H9 (cell line): ENCODE measurements at regions not wholly inside any gene's neighbourhood (a gene's known extent, or its start where the extent isn't known, plus 50 kb on each side); places are given as distances from the start of the nearest gene placed in this dataset.

ENCODE experiments used
- DNase-seq: peaks from one replicate; pipeline ENCODE4 v3.0.0-alpha.2; 2017
- H2AFZ ChIP-seq: one replicate; pipeline ENCODE4 v1.6.1; 2013; ENCODE audit warnings: mild to moderate bottlenecking, low read length, control low read depth, moderate library complexity
- H2AK5ac ChIP-seq: 2 replicates; pipeline ENCODE4 v1.6.1; 2013; ENCODE audit warnings: low read length, control low read depth, mixed read lengths; ENCODE audit not compliant: insufficient read length
- H2BK120ac ChIP-seq: one replicate; pipeline ENCODE4 v1.6.1; 2013; ENCODE audit warnings: low read depth, mild to moderate bottlenecking, low read length, control low read depth, inconsistent platforms; ENCODE audit not compliant: poor library complexity, severe bottlenecking
- H2BK12ac ChIP-seq: 2 replicates; pipeline ENCODE4 v1.6.1; 2013; ENCODE audit warnings: low read length, control low read depth, mixed read lengths, low read depth; ENCODE audit not compliant: insufficient read length
- H2BK15ac ChIP-seq: 2 replicates; pipeline ENCODE4 v1.6.1; 2013; ENCODE audit warnings: low read depth, low read length, control low read depth
- H2BK20ac ChIP-seq: one replicate; pipeline ENCODE4 v1.6.1; 2013; ENCODE audit warnings: low read depth, mild to moderate bottlenecking, low read length, control low read depth, inconsistent platforms; ENCODE audit not compliant: poor library complexity, severe bottlenecking
- H2BK5ac ChIP-seq: 2 replicates; pipeline ENCODE4 v1.6.1; 2013; ENCODE audit warnings: low read length, control low read depth, mixed read lengths; ENCODE audit not compliant: insufficient read length
- H3K14ac ChIP-seq: 2 replicates; pipeline ENCODE4 v1.6.1; 2013; ENCODE audit warnings: low read length, control low read depth; ENCODE audit not compliant: insufficient read depth
- H3K18ac ChIP-seq: 2 replicates; pipeline ENCODE4 v1.6.1; 2013; ENCODE audit warnings: low read depth, mild to moderate bottlenecking, mixed read lengths, low read length, control low read depth; ENCODE audit not compliant: insufficient read length
- H3K23ac ChIP-seq: 2 replicates; pipeline ENCODE4 v1.6.1; 2013; ENCODE audit warnings: low read length, control low read depth, mixed read lengths, low read depth; ENCODE audit not compliant: insufficient read length
- H3K23me2 ChIP-seq: 2 replicates; pipeline ENCODE4 v1.6.1; 2013; ENCODE audit warnings: low read depth, mild to moderate bottlenecking, mixed read lengths, low read length, control low read depth; ENCODE audit not compliant: insufficient read length, poor library complexity, severe bottlenecking
- H3K27ac ChIP-seq: 2 replicates; pipeline ENCODE4 v1.5.1; 2013; ENCODE audit warnings: low read length, control low read depth, mixed read lengths, low read depth; ENCODE audit not compliant: insufficient read length
- H3K27me3 ChIP-seq: 2 replicates; pipeline ENCODE4 v1.6.1; 2013; ENCODE audit warnings: low read length, control low read depth, inconsistent platforms; ENCODE audit not compliant: insufficient read depth
- H3K4ac ChIP-seq: 2 replicates; pipeline ENCODE4 v1.6.1; 2013; ENCODE audit warnings: low read depth, mild to moderate bottlenecking, control low read depth, inconsistent platforms, low read length, moderate library complexity
- H3K4me1 ChIP-seq: 2 replicates; pipeline ENCODE4 v1.6.1; 2013; ENCODE audit warnings: low read length, control low read depth, inconsistent platforms; ENCODE audit not compliant: insufficient read depth
- H3K4me2 ChIP-seq: 2 replicates; pipeline ENCODE4 v1.6.1; 2013; ENCODE audit warnings: low read length, control low read depth, mixed read lengths; ENCODE audit not compliant: insufficient read length, insufficient read depth
- H3K56ac ChIP-seq: 2 replicates; pipeline ENCODE4 v1.6.1; 2013; ENCODE audit warnings: low read depth, mild to moderate bottlenecking, mixed read lengths, low read length, control low read depth; ENCODE audit not compliant: insufficient read length
- H3K79me1 ChIP-seq: 2 replicates; pipeline ENCODE4 v1.6.1; 2013; ENCODE audit warnings: low read depth, mild to moderate bottlenecking, moderate library complexity, low read length, control low read depth, inconsistent platforms; ENCODE audit not compliant: insufficient read depth, poor library complexity, severe bottlenecking
- H3K79me2 ChIP-seq: 2 replicates; pipeline ENCODE4 v1.6.1; 2013; ENCODE audit warnings: low read length, control low read depth, inconsistent platforms; ENCODE audit not compliant: insufficient read depth
- H3K9ac ChIP-seq: 2 replicates; pipeline ENCODE4 v1.6.1; 2013; ENCODE audit warnings: low read length, control low read depth, mixed read lengths; ENCODE audit not compliant: insufficient read length; ENCODE audit errors: extremely low read depth
- H3K9me3 ChIP-seq: one replicate; pipeline ENCODE4 v1.6.1; 2013; ENCODE audit warnings: low read depth, low read length, inconsistent platforms; ENCODE audit not compliant: control insufficient read depth
- H3T11ph ChIP-seq: one replicate; pipeline ENCODE4 v1.6.1; 2013; ENCODE audit warnings: mild to moderate bottlenecking, low read length, control low read depth, inconsistent platforms
- H4K20me1 ChIP-seq: one replicate; pipeline ENCODE4 v1.6.1; 2013; ENCODE audit not compliant: control insufficient read depth, insufficient read length, insufficient read depth
- H4K5ac ChIP-seq: 2 replicates; pipeline ENCODE4 v1.6.1; 2013; ENCODE audit warnings: low read depth, mild to moderate bottlenecking, mixed read lengths, low read length, control low read depth; ENCODE audit not compliant: insufficient read length
- H4K8ac ChIP-seq: replicated peaks from 2 replicates; pipeline ENCODE4 v1.6.1; 2013; ENCODE audit warnings: low read length, control low read depth, mixed read lengths, low read depth; ENCODE audit not compliant: insufficient read length
- H4K91ac ChIP-seq: 2 replicates; pipeline ENCODE4 v1.6.1; 2013; ENCODE audit warnings: low read depth, mild to moderate bottlenecking, moderate library complexity, mixed read lengths, low read length, control low read depth; ENCODE audit not compliant: insufficient read length
- H3K27ac Mint-ChIP-seq, 3 experiments: 2 replicates in 2 of 3; 3 replicates in 1 of 3; pipeline ENCODE4 v1.8.0; 2020 to 2021; ENCODE audit warnings: mixed read lengths in 3 of 3, mild to moderate bottlenecking in 1 of 3, moderate library complexity in 1 of 3
- H3K27me3 Mint-ChIP-seq: 2 replicates; pipeline ENCODE4 v1.8.0; 2021; ENCODE audit warnings: low read depth, mild to moderate bottlenecking, moderate library complexity, mixed read lengths
- H3K36me3 Mint-ChIP-seq, 3 experiments: 2 replicates in 2 of 3; 3 replicates in 1 of 3; pipeline ENCODE4 v1.8.0; 2020 to 2021; ENCODE audit warnings: low read depth in 3 of 3, mixed read lengths in 3 of 3; ENCODE audit not compliant: insufficient read depth in 1 of 3
- H3K4me1 Mint-ChIP-seq, 2 experiments: 2 replicates each; pipeline ENCODE4 v1.8.0; 2020; ENCODE audit warnings: mixed read lengths in 2 of 2
- H3K4me3 Mint-ChIP-seq, 2 experiments: 2 replicates in 1 of 2; 3 replicates in 1 of 2; pipeline ENCODE4 v1.8.0; 2020 to 2021; ENCODE audit warnings: mild to moderate bottlenecking in 2 of 2, mixed read lengths in 2 of 2, moderate library complexity in 1 of 2
- H3K9me3 Mint-ChIP-seq, 2 experiments: 2 replicates in 1 of 2; 3 replicates in 1 of 2; pipeline ENCODE4 v1.8.0; 2020; ENCODE audit warnings: mild to moderate bottlenecking in 2 of 2, mixed read lengths in 2 of 2, moderate library complexity in 1 of 2
- CTCF ChIP-seq: fragments of 200-600 bp; sonication (generic); conservative IDR thresholded peaks from 3 replicates; pipeline ENCODE4 v1.8.0; 2021; ENCODE audit warnings: antibody characterized with exemption, mild to moderate bottlenecking
- WGBS: extraction: QIAGEN DNeasy Blood & Tissue Kit; methylation state at CpG from one replicate; pipeline ENCODE4 v1.1.7; 2013; ENCODE audit warnings: missing lambda C conversion rate, low lambda C conversion rate, mixed read lengths; ENCODE audit not compliant: insufficient read length; ENCODE audit errors: extremely low coverage; 5-methylcytosine and 5-hydroxymethylcytosine counted together

- H2BK120ac ChIP-seq: no peak overlapping the region
- H3K9ac ChIP-seq: no peak overlapping the region
- Mint-ChIP-seq H3K4me3 (no peak overlapping the region), H3K9me3 (no peaks in the 10 kb centered on the region), H3K36me3 (no peaks in the 10 kb centered on the region), H3K4me1 (peaks cover 34 to 44% of the 10 kb centered on the region in 2 experiments), H3K27me3 (no peaks in the 10 kb centered on the region), H3K27ac (no peak overlapping the region; a peak in 3 of 7 replicates)
- TF ChIP-seq CTCF: no peak
- no peak overlapping the region for H4K91ac ChIP-seq
- H3K4me1 ChIP-seq: no peaks in the 10 kb centered on the region; the same call in 1 of the 2 replicates
- H3K4ac ChIP-seq: no peak overlapping the region
- H2BK12ac ChIP-seq: no peak overlapping the region
- WGBS: no CpG with 5 or more reads among the region's 2 CpGs
- no peaks in the 10 kb centered on the region for H3K9me3 ChIP-seq
- H2BK20ac ChIP-seq: no peak overlapping the region
- DNase-seq: no peak
- H3K4me2 ChIP-seq: no peak overlapping the region
- H2BK5ac ChIP-seq: no peak overlapping the region
- H4K8ac ChIP-seq: no peak overlapping the region
- H3K79me1 ChIP-seq: no peaks in the 10 kb centered on the region
- H3K14ac ChIP-seq: no peak overlapping the region
- no peaks in the 10 kb centered on the region for H3K27me3 ChIP-seq
- no peak overlapping the region for H3K23ac ChIP-seq
- H3K18ac ChIP-seq: no peak overlapping the region
- no peak overlapping the region for H4K5ac ChIP-seq
- no peak overlapping the region for H3T11ph ChIP-seq
- H3K79me2 ChIP-seq: no peaks in the 10 kb centered on the region
- H2AK5ac ChIP-seq: no peak overlapping the region
- H2BK15ac ChIP-seq: no peak overlapping the region
- H3K56ac ChIP-seq: no peak overlapping the region
- H3K27ac ChIP-seq: no peak overlapping the region
- no peaks in the 10 kb centered on the region for H4K20me1 ChIP-seq
- no peaks in the 10 kb centered on the region for H3K23me2 ChIP-seq
- H2AFZ ChIP-seq: no peak overlapping the region
Measured at GRCh38 chr1:168917309-168917708, 188.3 kb upstream of the DPT start.
